GM21825 (cell line): ENCODE measurements at regions not wholly inside any gene's neighbourhood (a gene's known extent, or its start where the extent isn't known, plus 50 kb on each side); places are given as distances from the start of the nearest gene placed in this dataset.

Experiments used
- ATAC-seq: cut with Tn5 transposase; IDR thresholded peaks from one replicate; pipeline ENCODE4 v1.9.1; 2021; ENCODE audit warnings: mild to moderate bottlenecking, moderate library complexity; ENCODE audit not compliant: unreplicated experiment

DNA sequence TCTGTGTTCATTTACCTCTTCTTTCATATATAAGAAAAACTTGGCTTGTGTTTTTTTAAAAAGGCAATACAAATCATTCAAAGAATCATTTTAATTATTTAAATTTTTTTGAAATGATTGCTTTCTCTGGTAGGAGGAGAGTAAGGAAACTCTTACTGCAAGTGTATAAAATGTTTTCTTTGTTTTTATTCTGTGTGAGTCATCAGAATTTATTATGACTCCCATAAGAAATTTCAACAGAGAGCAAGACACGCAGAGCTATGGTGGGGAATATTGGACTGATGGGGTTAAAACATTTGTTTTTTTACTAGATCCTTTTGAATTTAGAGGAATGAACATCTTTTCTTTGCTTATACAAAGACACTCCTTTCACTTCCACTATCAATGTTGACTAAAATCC is 119.1 kb upstream of the ATXN7L3B start:
- no peak for ATAC-seq

DNA sequence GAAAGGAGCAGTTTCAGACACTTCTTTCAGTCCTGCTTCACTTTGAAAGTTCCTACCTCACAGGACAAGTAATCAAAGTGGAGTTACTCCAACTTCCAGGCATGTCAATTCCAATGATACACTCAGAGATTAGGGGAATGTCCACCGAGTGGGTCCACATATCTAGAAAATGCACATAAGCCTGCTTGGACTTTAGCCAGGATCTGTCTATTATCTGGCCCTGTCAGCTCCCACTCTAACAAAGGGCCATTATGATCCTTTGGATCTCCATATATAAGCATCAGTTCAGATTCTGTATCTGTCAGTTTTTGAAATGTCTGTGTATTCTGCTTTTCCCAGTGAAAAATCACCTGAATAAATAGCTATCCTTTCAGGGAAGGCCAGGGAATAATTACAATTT is 112.9 kb upstream of the ATXN7L3B start:
- no peak for ATAC-seq

DNA sequence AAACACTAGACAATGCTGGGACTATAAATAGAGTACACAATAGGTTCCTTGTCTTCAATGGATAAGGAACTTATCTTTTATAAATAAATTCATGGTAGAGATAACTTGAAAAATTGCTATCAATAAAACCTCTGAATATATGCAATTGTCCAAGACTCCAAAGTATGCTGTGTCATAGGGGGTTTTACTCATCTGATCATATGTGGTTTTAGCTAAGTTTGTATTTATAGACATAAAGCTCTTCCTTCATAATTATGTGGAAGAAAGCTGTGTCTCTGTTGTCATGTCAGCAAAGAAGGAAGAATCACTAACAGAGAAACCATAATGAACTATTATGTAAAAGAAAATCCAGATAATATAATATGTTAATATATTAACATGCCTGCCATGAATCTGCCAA is 111.5 kb upstream of the ATXN7L3B start:
- no peak for ATAC-seq

DNA sequence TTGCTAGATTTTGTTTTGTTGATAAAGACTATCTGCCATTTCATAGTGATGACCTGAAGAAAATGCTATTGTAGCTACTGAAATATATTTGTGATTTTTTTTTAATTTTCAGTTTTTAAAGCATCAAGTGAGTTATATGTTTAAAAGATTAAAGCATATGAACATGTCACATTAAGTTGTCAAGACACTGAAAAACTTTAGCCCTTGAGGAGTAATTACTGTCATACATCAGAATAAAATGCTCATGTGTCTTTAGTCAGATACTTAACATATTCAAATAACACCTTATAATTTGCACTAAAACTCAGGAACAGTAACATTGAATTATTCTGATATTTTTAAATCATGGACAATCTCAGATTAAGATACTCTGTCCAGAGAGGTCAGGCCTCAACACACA is 108.1 kb upstream of the ATXN7L3B start:
- no peak for ATAC-seq

DNA sequence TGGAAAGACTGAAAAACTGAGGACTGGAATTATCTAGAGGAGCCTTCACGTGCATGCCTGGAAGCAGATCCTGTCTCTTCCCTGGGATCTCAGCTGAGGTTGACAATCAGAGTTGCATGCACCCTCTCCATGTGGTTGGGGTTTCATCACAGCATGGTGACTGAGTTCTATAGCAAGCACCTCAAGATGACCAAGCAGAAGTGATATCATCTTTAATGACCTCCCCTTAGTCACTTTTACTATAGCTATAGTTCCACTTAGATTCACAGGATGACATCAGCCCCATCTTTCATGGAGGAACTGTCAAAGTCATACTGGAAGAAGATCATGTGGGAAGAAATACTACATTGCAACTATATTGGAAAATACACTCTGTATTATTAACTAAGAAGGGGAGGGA is 105.8 kb upstream of the ATXN7L3B start:
- no peak for ATAC-seq

DNA sequence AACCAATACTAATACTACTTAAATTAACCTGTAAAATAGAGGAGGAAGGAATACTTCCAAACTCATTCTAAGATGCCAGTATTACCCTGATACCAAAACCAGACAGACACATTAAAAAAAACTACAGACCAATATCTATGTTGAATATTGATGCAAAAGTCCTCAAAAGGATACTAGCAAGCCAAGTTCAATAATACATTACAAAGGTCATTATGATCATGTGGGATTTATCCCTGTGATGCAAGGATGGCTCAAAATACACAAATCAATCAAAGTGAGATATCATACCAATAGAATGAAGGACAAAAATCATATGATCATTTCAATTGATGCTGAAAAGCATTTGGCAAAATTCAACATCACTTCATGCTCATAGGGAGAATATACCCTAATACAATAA is 97.2 kb upstream of the ATXN7L3B start:
- no peak for ATAC-seq

DNA sequence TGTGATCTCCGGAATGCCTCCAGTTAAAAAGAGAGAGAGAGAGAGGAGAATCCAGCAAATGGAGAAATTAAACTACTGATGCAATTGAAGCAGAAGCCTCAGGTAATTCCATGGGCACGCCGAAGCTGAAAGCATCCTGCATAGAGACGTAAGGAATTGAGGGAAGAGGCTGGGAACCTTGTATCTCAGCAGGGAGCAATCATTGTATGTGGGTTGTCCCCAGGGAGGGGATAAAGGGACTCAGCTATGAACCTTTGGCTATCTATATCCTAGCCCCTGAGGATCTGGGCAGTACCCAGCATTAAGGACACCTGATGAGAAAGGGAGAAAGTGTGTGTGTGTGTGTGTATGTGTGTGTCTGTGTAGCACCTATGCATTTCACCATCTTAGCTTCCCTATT is 95.8 kb upstream of the ATXN7L3B start:
- ATAC-seq: no peak

DNA sequence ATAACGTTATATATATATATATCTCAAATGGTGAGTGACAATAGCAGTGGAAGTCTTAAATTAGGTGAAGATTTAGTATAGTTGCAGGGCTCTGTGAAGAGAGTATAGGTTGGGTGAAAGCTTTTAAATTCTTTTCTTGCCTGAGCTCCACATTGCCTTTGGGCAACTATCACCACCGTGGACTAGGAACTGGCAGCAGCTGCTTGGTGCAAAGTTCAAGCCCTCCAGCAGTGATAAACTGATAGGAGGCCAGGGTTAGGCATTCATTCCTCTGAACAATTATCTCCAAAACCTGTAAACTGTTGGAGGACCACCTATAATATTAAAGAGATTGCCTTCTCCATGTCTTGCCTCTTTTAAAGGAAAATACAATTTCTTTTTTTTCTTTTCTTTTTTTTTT is 91.2 kb upstream of the ATXN7L3B start:
- ATAC-seq: no peak

DNA sequence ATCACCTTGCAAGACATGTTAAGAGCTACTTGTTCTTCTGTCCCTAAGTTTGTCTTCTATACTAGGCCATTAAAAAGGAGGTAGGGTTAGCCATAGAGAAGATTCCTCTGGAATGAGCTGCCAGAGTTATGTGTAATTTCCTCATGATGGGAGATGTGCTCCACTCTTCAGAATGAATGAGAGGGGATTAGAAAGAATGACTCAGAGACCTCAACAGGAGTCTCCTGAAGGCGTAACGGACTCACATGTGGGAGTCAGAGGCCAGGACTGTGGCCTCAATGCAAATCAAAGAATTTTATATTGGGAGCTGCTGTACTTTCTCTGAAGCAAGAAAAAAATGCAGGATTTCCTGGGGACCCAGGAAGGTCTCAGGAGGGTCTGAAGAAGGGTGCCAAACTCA is 87.8 kb upstream of the ATXN7L3B start:
- ATAC-seq: no peak

DNA sequence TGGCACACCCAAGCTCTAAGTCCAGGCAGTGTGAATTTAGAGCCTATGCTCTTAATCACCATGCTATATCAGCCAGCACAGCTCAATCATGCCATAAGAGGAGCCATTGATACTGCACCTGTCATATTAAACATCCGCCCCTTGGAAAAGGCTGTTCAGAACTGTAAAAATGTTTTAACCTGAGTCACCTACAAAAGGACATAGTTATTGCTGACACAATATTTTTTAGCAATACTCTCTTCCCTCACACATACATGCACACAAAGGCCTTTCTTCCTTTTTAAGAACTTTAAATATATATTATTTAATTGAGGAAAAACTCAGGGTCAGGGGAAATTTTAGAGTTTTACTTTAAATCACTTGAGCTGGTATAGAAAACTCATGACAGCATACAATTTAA is 83.5 kb upstream of the ATXN7L3B start:
- no peak for ATAC-seq

DNA sequence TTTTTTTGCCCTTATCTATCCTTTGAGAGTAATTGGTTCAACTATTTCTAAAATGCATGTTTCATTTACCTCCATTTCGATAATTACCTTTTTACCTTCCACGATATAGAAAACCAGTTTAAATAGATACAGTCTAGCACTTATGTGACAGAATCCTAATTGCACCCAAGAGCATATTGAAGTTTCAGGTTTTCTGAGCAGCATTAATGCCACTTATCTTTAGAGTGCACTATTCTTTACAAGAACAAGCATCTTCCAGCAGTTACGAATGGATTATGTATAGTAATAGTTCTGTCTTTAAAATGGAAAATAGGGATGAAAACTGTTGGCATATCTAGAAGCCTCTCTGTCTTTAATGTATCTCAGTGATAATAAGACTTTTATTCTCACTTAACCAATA is 82.2 kb upstream of the ATXN7L3B start:
- ATAC-seq: no peak

DNA sequence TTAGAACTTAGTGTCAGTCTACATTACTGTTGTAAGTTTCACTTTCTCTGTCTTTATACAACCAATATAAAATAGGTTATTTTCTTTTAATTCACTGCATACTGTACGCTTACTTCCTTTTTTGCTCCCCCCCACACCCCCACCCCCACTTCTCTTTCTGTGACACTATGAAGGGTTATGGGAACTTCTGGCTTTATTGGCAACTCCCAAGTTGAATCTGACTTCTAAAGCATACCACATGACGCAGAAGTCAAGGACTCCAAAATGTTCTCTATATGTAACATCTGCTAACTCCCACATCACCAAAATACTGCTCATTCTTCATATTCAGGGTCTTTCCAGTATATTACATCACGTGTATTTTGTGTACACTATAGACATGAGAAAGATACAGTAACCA is 81.2 kb upstream of the ATXN7L3B start:
- no peak for ATAC-seq

DNA sequence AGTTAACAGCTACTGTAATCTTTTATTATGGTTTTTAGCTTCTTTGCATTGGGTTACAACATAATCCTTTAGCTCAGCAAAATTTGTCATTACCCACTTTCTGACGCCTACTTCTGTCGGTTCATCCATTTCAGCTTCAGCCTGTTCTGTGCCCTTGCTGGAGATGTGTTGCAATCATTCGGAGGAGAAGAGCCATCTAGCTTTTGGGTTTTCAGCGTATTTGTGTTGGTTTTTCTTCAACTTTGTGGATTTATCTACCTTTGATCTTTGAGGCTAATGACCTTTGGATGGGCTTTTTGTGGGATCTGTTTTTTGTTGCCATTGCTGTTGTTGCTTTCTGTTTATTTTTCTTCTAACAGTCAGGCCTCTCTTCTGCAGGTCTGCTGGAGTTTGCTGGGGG is 69.2 kb upstream of the ATXN7L3B start:
- no peak for ATAC-seq

DNA sequence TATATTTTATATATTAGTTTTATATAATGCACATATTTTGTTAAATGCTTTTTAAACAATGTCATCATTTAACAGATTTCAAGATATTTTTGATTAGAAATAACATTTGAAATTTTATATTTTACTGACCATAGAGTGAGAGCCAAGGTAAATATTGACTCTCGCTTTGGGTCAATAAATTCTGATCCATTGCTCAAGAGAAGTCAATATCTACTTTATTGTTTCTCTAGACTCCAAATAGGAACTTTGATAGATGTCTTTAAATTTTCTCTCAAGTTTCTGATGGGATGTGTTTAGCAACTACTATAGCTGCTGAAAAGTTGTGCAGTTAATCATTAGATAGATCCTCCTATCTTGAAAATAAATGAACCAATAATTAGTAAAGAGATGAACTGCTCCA is 61.4 kb upstream of the ATXN7L3B start:
- no peak for ATAC-seq

DNA sequence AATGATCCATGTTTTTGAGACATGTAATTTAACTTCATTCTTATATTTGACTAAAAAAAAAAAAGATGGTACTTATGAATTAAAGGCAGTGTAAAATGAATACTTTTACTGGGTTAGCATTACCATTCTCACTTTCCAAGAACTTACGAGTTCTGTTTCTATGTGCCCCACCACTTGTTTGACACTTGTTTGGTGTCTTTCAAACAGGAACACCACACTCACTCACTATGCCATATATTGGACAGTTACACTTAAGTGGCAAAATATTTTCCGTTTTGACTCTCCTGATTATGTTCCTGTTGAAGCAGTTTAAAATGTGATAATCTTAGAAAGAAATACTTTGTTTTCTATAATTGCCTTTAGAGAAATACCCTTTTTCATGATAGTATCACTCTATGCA is 56.6 kb upstream of the ATXN7L3B start:
- no peak for ATAC-seq

DNA sequence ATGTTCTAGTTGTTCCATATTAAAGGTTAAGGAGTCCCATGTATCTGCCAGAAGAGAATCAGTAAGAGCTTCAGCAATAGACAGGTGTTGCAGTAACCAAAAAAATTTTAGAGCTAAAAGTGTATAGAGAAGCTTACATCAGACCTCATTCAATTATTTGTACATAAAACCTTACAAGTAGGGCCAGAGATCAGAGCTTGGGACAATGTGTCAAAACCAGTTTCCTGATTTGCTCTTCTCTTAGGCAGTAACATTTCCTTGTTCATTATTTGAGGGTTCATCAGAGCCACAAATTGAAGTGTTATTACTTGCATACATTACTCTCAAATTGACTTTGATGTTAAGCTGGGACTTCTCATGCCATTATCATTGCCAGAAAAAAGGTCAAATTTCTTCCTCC is 55.5 kb upstream of the ATXN7L3B start:
- no peak for ATAC-seq

DNA sequence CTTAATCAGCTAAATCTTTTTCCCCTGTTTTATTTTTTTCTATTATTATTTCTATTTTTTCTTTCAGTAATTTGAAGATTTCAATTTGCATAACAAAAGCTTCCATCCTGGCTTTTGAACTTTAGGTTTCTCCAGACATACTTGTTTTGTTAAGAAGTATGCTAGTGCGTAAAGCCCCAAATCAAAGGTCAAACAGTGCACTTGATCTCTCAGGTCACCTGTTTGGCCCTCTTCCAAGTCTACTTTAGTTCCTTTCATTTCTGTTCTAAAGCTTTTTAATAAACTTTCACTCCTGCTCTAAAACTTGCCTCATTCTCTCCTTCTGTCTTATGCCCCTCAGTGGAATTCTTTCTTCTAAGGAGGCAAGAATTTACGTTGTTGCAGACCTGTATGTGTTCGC is 54.6 kb upstream of the ATXN7L3B start:
- ATAC-seq: no peak
